GM19035 (cell line): ENCODE measurements at regions not wholly inside any gene's neighbourhood (a gene's known extent, or its start where the extent isn't known, plus 50 kb on each side); places are given as distances from the start of the nearest gene placed in this dataset.
"Not testable (repeated sequence)": the region's sequence is repeated elsewhere in the genome, so short reads cannot be mapped to it uniquely, and the experiment has no call there.

Experiments
- ATAC-seq: cut with Tn5 transposase; IDR thresholded peaks from one replicate; pipeline ENCODE4 v1.9.1; 2021; ENCODE audit not compliant: unreplicated experiment

- ATAC-seq = no peak
Measured at GRCh38 chr6:21874372-21874771, 280.8 kb downstream of the SOX4 start.

DNA sequence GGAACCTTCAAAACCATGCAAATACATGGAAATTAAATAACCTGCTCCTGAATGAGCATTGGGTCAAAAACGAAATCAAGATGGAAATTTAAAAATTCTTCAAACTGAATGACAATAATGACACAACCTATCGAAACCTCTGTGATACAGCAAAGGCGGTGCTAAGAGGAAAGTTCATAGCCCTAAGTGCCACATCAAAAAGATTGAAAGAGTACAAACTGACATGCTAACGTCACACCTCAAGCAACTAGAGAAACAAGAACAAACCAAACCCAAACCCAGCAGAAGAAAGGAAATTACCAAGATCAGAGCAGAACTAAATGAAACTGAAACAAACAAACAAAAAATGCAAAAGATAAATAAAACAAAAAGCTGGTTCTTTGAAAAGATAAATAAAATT is 283.5 kb downstream of the SOX4 start:
- ATAC-seq = not testable (repeated sequence)

DNA sequence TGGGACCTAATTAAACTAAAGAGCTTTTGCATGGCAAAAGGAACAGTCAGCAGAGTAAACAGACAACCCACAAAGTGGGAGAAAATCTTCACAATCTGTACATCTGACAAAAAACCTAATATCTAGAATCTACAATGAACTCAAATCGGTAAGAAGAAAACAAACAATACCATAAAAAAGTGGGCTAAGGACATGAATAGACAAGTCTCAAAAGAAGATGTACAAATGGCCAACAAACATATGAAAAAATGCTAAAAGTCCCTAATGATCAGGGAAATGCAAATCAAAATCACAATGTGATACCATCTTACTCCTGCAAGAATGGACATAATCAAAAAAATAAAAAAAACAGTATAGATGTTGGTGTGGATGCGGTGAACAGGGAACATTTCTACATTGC is 286.7 kb downstream of the SOX4 start:
- not testable (repeated sequence) for ATAC-seq

GRCh38 chr6:21881969-21882465 is 288.5 kb downstream of the SOX4 start:
- ATAC-seq = no peak

- ATAC-seq = no peak
Measured at GRCh38 chr6:21883595-21884328, 290.2 kb downstream of the SOX4 start.

DNA sequence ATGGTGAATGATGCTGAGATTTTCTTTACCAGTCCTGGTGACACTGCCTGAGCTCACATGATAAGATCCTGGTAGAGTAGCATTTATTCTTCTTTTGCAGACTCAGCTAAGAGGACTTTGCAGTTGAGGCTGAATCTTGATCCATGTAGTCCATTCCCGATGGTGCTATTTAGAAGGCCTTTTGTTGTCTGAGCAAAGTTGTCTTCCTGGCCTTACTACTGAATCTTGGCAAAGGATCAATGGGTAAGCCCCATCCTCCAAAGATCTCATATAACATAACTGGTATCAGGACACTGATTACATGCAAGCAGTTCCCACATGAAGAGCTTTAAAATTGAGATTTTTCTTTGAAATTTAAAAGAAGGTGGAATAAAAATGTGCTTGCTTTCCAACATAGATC is 291.6 kb downstream of the SOX4 start:
- ATAC-seq = no peak

GRCh38 chr6:21885532-21886114 is 292.1 kb downstream of the SOX4 start:
- no peak for ATAC-seq

DNA sequence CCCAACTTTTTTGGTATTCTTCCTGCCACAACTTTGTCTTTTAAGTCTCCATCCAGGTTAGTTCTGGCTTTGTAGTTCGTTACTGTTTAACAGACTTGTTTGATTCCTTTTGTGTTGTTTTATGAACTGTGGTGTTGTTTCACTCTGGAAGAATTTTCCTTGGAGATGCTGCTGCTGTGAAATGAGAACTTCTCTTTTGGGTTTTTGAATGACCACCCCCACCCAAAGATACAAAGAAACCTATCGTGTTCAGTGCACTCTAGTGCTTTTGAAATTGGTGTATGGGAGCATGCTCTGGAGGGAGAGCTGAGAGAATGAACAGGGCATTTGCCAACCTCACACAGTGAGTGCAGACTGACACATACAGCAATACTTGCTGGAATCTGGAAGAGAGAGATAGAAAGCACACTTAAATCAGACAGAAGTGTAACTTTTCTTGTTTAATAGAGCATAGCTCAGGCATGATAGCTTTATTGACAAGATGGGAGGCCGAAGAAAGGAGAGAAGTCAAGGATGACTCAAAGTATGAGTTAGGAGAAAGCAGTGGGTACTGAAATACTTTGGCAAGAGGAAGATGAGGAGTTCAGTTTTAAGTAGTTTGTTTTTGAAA is 293.1 kb downstream of the SOX4 start:
- no peak for ATAC-seq

DNA sequence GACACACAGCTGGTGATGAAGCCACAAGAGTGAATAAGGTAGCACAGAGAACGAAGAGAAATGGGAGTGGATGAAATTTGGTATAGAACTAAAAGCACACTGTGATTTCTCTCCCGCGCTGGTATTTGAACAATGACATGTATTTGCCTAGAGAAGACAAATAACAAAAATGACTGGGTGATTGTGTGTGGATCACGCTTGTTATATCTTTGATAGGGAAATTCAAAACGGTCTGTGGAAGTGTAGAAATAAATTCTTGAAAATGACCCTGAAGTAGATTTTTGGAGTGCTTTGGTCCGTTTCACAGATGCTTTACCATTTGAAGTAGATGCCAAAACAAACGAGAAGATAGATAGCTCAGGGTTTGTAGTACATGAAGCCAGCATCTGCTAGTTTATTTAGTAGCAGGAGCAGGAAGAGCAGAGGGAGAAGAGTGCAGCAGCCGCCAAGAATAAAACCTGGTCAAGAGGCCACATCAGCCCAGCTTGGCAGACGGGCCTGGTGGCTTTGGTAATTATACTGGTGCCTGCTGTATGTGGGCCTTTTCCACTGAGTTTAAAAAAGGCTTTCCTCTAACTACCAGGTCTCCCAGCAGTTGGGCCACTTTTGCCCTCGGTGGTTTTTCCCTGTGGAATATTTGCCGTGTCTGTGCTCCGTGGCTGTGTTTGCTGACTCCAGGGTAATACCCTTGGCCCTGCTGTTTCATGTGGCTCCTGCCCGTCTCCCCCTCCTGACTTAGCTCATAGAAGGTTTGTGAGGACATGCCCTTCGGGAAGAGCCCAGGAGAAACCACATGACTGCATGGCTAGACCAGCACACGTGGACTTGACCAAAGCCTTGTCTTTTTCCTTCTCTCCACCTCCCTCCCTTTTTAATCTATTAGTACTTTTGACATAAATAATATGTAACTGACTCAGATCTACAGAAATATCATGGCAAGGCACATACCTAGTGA is 294.0 kb downstream of the SOX4 start:
- no peak for ATAC-seq

GRCh38 chr6:21891080-21891479 is 297.5 kb downstream of the SOX4 start:
- ATAC-seq = no peak

DNA sequence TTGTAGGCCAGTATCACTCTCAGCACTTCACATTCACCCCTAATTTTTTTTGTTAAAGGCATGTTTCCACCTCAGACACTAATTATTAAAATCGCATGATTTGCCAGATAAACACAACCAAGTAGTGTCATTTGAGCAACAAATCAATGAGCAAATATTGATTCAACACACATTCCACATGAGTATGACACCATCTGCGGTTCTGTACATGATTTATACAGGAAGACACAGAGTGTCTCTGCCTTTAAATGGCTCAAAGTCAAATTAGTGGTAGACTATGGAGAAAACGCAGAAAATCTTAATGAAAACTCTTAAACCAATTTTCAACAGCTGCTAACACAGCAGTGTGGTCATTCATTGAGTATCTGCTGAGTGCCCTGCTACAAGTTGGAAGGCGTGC is 300.2 kb downstream of the SOX4 start:
- no peak for ATAC-seq

GRCh38 chr6:21895555-21895954 is 302.0 kb downstream of the SOX4 start:
- no peak for ATAC-seq

- ATAC-seq = no peak
Measured at GRCh38 chr6:21898107-21898796, 304.7 kb downstream of the SOX4 start.

- ATAC-seq = no peak
Measured at GRCh38 chr6:21899708-21900107, 306.2 kb downstream of the SOX4 start.

DNA sequence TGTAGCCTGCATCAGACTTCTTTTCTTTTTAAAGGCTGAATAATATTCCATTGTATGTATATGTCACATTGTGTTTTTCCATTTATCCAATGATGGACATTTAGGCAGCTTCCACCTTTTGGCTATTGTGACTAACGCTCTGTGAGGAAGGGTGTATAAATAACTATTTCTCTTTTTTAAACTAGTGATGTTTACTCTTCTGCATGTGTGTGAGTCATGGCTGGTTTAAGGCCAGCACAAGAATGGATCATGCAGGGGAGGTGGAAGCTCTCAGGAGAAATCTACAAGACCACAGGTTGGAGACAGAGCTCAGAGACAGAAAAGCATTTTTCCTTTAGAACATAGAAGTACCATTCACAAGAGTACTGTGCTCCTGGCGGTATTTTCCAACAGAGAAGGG is 307.2 kb downstream of the SOX4 start:
- ATAC-seq = no peak

GRCh38 chr6:21902628-21903169 is 309.1 kb downstream of the SOX4 start:
- no peak for ATAC-seq

GRCh38 chr6:21905531-21905930 is 312.0 kb downstream of the SOX4 start:
- no peak for ATAC-seq

- ATAC-seq = no peak
Measured at GRCh38 chr6:21906826-21907225, 313.3 kb downstream of the SOX4 start.

GRCh38 chr6:21907291-21907690 is 313.7 kb downstream of the SOX4 start:
- no peak for ATAC-seq

DNA sequence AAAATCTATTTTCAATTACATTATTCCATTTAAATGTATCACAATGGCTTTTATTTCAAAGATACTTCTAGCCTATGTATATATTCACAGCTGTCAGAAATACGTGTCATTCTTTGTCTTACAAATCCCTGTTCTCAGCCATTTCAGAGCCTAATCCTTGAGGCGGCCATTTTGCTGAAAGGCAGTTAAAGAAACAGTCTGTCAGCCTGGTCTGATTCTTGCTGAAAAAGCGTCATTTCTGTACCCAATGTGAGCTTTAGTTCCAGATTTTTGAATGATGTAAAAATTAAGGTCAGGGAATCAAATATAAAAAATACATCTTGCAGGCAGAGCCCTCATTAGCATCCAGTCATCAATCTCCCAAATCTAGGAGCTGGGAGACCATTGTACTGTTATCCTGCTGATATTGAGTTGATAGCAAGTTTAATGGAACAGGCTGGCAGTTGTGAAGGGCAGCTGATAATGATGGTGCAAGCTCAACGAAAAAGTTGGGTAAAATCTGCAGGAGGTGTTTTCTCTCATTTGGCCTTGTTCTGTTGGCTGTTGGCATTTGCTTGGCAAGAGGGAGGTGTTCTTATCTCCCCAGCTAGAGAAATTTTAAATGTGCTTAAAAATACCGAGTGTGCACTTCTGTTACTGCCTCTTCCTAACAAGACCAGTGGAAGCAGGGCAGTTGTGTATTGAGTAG is 314.8 kb downstream of the SOX4 start:
- no peak for ATAC-seq
